Kidney capillary endothelial cell (primary cell): ENCODE measurements at regions not wholly inside any gene's neighbourhood (a gene's known extent, or its start where the extent isn't known, plus 50 kb on each side); places are given as distances from the start of the nearest gene placed in this dataset.

Experiments used
- DNase-seq: peaks from one replicate; pipeline ENCODE4 v3.0.0-alpha.2; 2018; ENCODE audit warnings: low spot score

DNA sequence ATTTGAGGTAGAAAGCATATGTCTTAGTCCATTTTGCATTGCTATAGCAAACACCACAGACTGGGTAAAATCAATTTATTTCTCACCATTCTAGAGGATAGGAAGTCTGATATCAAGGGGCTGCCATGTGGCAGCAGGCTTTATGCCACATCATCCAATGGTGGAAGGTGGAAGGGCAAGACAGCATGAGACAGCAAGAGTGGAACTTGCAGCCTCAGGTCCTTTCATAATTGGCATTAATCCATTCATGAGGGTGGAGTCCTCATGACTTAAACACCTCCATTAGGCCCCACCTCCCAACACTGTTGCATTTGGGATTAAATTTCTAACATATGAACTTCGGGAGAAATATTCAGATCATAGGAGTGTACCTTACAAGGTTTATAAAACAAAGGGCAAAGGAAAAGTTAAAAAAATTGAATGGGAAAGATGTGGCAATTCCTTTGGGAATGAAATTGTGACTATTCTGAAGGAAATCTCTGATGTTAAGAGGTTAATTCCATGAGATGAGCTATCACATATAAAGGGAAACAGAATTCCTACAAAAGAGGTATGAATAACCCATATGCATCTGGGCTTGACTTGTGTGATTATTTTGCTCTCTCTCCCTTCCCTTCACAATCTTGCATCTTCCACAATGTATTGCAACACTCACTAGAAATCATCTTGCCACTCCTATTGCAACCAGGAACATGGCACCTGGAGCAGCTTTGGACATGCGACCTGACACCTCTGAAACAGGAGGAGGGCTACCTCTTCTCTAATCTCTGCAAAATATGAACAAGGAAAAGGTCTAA, 507.8 kb downstream of the EPHA4 start:
- no peak for DNase-seq

DNA sequence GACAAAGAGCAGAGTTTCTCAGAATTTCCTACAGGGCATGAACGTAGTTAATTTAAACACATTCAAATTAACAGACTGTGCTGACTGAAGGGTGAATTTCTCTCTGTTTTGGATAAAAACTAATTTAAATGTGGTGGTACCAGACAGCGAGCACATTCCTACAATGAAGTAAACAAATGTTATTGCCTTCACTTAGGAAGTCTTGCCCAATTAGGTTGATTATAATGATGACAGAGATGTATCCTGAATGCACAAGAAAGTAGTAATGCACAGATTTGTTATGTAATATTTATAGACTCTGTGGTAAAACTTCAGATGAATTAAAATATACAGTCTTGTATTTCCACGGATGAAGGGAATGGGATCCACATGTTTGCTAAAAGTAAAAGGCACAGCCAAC, 507.2 kb downstream of the EPHA4 start:
- DNase-seq: no peak

DNA sequence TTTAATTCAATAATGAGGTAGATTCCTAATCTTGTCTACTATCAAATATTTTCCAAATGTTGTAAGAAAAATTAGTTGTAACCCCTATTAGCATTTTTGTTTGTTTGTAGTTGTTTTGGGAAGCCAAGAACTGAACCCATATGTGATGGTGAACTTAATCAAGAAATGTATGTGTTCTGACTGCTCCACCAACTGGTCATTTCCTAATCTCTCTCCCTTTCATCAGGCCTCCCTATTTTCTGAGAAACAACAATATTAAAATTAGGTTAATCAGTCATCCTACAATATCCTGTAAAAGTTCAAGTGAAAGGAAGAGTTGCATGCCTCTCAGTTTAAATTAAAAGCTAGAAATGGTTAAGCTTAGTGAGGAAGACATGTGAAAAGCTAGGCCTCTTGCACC, 504.0 kb downstream of the EPHA4 start:
- DNase-seq: no peak

DNA sequence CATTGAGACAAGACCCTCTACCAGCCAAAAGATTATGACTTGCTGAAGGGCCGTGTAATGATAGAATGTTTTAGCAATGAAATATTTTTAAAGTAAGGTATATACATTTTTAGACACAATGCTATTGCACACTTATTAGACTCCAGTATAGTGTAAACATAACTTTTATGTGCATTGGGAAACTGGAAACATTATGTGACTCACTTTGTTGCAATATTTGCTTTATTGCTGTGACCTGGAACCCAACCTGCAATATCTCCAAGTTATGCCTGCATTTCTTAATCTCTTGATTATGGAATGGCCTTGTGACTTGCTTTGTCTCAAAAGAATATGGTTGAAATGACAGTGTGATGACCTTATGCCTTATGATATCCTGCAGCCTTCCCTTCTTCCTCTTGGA, 502.0 kb downstream of the EPHA4 start:
- no peak for DNase-seq

DNA sequence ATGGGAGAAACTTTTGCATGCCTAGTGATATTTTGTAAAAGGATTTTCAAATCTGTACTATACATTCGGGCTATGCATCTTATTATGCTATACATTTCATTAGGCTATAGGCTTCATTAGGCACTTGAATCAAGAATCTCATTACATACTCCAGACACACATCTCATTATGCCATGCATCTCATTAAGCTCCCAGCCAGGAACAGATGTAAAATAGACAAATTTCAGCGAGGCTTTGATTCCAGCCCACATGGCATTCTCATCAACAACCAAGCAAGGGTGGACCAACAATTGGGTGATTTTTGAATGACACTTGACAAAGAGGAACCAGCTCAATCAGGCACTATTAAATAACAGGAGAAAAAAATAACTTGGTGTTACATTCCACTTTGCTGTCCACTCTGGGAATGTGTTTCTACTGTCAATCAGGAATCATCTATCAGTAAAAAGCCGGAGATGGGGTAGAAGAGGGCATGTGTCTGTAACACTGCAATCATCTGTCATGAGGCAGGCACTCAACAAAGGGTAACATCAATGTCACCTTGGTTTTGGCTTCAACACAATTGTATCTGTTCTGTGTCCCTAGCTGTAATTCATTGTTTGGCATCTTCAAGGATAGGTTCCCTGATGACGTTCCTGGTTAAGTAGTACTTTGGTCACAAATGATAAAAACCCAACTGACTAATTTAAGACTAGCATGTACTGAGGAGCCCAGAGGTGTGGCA, 498.6 kb downstream of the EPHA4 start:
- no peak for DNase-seq

DNA sequence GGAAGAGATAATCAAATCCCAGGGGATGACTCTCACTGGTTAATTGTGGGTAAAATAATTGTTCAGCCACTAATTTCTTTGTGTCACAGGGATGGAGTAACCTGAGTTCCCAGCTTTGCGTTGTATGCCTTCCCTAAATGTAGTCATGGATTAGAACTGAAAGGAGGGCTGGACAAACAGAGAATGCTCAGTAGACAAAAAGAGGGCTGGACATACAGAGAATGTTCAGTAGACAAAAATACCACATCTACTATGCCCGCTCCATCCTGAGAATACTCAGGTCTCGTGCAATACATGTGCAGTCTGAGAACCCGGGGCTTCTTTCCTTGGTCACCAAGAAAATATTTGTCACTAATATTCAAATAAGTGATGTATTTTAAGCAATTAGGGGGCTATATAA, 497.9 kb downstream of the EPHA4 start:
- DNase-seq: no peak

DNA sequence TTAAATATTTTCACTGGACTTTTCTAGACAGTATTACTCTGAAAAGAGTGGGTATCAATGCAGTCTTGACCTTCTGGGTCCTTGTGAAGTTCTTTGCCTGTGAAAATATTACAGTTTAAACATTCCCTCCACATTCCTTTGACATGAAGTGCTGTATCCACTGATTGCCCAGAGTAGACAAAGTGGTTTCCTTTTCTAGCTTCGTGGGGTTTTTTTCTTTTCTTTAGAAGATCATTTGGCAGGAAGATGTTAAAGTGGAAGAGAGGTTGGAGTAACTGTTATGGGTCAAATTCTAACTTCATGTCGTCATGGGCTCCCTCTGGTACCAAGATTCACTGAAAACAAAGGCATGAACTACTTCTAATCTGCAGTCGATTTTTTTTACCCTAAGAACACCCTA, 496.9 kb downstream of the EPHA4 start:
- no peak for DNase-seq

DNA sequence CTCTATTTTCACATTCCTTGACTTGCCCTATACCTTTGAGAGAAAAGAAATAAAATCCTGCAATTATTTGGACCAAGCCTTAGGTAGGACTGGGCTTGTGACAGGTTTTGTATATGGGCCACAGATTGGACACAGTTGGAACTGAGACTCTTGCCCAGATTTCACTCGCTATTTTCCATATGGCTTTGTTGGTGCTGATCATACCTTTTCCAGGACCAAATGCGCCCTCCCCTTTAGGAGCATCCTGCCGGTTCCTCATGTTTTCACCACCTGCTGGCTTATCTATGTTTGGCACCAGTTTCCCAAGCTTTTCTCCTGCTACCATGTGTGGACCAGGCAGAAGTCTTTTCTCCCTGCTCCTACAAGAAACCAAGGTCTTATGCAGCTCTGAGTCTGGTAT, 494.9 kb downstream of the EPHA4 start:
- no peak for DNase-seq

DNA sequence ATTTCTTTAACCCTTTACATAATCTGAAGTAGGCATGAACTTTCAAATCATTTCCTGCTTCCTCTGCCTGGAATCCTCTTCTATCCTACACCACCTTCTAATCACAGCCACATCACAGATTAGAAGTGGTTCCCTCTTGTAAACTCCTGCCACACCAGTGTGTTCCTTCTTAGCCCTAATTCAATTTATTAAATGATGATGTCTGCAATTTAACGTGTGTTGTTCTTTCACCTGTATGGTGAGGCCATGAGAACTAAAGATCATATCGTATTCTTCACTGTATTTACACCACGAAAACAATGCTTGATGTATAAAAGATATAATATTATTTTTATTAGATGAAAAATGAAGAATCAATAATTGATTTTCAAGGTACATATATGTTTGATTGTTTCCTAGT, 494.3 kb downstream of the EPHA4 start:
- no peak for DNase-seq

DNA sequence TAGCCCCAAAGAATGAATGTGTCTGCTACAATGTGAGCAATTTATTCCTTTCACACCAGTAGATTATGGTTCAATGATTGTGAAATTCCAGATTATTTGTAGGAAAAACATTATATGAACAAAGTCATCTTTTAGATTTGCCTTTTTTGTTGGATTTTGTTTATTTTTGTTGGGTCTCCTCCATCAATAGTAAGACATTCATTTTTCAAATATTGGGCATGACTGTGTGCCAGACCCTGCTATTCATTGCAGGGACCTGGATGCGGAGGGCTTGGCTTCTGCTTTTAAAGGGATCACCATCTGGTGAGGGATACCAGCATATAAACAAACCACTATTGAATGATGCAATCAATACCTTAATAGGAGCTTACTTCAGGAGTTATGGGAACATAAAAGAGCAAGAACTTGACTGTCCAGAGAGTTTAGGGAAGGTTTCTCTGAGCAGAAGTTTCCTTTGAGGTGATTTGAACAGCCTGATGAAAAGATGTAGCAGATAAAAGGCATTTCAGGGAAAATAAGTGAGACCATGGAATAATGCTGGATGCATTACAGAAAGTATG, 486.7 kb downstream of the EPHA4 start:
- DNase-seq: no peak

DNA sequence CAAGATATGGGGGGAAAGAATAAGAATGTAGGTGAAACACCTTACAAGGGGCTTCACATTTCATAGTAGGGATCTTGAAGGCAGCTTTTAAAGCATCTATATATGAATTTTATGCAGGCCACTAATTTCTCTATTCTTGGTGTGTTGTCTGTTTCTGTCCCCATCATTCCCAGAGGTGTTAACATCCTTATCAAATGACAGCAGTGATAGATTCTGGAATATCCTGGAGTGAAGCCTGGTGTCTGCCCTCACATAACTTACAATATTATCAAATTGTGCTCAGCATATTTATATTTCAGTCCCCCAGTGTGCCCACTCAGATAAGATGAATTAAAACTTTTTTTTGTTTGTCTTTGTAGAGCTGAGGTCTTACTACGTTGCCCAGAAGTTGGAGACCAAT, 486.2 kb downstream of the EPHA4 start:
- DNase-seq: no peak

DNA sequence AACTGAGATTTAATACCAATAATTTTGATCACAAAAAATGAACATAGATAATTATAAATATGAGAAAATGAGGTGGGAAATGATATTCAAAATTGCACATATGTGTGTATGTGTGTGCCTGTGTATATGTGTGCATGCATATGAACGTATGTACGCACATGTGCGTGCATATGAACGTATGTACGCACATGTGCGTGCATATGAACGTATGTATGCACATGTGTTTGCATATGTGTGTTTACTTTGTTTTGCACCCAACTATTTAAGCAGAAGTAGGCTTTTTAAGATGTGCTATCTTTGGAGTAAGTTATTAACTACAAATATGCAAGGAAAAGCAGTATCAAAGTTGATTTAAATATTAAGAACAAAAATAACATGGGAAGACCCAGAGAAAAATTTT, 484.3 kb downstream of the EPHA4 start:
- no peak for DNase-seq

DNA sequence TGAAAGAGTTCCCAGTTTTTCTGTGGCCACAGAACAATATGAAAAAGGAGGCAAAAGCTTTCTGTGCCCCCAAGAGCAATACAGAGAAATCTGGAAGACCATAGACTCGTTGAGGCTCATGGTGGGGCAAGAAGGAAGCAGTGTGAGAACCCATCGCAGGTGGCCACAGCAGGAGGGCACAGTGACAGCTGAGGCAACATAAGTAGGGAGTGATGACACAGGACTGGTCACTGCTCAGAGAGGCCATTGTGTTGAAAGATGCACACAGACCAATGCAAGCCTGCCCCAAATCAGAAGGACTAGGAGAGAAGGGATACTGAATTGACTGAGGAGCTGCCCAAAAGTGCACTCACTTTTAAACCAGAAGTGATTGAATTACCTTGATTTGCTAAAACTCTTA, 483.6 kb downstream of the EPHA4 start:
- DNase-seq: peak; percentile 7

DNA sequence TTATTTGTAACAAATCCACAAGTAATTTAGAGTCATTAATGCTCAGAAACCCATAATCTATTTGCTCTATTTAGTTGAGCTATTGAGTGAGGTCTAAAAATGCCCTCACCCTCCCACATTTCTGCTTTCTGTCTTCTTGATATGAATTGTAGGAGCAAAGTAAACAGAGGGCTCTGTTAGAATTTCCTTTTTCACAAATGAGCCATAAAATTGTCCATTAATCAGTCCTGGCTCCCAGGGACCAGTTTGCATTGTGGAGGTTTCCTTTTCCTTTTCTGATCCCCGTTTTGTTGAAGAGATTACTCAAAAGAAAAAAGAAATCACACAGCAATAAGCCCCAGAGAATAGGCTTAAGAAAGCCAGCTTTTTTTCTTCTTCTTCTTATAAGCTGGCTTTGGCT, 476.7 kb downstream of the EPHA4 start:
- DNase-seq: no peak

DNA sequence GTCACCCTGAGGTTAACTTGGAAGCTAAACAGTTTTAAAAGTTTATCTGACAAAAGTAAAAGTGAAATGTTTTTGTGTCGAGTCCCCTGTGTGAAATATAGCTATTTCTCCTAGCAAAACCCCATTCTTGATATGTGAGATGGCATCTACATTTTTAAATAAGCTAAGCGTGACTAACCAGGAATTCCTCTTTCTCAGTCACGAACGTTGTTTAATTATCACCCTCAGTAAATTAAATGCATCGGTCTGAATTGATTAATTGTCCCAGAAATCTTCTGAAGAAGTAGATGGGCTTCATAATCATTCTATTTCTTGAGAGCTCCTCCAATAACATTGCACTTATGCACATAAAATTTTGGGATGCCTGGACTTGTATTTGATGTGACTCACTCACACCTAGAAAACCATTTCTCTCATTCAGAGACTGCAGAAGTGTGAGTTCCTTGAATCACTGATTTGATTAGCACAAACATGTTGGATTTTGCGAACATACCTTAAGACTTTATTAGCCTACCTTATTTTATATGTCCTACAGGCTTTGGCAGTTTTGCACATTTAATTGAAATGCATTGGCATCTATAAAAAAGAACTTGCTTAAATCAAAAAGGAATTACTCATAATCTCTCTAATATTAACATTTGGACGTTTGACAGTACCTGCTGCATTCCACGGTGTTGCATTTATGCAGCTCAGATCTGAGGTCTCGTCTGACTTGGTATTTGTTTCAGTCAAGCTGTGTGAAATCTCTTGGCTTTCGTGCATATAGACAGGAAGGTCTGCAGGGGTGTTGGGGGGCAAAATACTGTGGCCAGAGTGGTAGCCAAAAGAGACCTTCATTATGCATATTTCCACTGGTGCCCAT, 475.2 kb downstream of the EPHA4 start:
- no peak for DNase-seq

DNA sequence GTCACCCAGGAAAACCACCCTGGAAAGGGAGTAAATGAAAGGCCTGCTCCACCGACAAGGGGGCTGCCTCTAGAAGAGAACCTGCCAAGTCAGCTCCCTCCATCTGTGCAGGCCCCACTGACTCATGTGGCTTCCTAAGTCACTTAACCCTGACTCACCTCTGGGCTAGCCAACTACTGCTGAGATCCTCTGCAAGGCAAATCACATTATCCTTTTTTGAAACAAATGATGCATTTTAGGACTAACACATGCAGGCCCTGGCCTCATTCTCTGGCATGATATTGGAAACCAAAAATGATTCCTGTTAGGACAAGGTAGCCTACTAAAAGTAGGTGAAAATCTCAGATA, 474.6 kb downstream of the EPHA4 start:
- DNase-seq: peak; percentile 50

DNA sequence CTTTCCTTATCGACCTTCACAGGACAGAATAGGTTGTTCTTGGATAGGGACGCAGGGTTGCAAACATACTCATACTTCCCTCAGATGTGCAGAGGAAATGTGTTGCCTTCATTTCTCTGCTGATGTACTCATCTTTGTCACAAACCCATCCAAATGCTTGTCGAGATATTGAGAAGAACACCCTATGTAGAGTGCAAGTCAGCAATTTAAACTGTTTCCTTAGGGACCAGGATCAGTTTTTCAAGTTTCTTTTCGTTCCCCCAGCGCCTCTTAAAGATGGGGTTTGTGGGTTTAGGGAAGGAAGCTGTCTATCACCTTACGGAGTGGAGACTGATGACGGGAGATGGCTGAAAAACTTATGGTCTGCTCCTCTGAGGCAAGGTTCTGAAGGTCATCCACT, 474.2 kb downstream of the EPHA4 start:
- DNase-seq: no peak

DNA sequence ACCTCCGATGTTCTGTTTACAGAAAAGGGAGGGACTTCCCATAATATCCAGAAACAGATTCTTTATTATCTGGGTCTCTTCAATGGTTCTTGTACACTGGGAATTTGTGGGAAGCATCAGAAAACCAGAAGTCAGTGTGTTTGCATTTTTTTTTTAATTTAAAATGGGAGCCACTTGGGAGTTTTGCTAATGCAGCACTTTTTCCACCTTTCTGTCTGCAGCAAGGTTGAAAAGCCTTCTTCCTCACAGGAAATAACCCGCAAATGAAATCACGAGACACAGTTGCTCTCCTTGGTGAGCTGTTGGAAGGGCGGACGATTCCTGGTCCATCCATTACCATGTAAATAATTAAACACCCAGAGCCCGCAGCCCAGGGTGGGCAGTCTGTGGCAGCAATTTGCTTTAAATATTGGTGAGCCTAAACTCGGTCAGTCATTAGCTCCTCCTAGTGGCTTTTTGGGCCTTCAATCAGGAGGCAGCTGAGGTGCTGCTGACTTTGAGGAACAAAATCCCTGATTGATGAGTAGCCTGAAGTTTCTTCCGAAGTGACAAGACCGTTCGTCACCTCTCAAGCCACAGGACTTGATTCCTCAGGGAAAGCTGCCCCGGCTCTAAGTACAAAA, 471.5 kb downstream of the EPHA4 start:
- no peak for DNase-seq

DNA sequence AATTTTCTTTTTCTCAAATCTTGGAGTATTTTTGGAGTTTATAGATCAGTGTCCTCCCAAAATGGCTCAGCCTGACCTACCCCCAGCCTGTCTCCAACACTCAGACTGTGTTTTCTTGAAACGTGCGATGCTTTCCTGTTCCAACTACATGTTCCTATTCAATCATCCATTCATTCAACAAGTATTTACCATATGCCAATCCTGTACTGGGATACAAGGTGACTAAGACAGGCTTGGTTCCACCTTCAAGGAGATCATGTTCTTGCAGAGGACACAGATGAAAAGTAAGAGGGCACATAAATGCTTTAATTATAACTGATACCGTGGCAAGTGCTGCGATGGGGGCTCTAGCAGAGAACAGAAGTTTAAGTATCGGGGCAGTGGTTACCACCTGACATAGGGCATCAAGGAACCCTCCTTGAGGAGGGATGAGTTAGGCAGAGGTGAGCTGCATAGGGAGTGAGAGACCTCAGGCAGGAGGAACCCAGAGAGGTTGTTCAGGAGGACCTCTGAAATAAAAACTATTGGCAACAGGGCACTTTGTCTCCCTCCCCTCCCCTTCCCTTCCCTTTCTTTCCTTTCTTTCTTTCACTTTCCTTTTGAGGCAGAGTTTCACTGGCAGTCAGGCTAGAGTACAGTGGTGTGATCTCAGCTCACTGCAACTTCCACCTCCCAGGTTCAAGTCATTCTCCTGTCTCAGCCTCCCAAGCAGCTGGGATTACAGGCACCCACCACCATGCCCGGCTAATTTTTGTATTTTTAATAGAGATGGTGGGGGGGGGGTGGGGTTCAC, 469.0 kb downstream of the EPHA4 start:
- no peak for DNase-seq

DNA sequence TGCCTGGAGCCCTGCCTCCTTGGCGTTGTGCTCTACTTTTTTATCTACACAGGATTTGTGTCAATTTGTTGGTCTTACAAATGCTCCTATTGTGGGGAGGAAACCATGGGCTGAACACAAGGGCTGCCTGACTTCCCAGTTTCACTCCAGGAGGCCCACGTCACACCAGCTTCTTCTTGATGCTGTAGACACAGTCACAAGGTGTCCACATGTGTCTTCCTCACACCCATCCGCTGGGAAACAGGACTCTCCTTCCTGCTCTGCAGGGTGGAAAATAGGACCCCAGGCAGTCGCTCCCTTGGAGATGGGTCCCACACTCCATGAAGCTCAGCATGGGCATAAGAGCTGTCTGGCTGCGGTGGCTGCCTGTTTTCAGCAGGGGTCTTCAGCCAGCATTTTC, 468.2 kb downstream of the EPHA4 start:
- DNase-seq: no peak

DNA sequence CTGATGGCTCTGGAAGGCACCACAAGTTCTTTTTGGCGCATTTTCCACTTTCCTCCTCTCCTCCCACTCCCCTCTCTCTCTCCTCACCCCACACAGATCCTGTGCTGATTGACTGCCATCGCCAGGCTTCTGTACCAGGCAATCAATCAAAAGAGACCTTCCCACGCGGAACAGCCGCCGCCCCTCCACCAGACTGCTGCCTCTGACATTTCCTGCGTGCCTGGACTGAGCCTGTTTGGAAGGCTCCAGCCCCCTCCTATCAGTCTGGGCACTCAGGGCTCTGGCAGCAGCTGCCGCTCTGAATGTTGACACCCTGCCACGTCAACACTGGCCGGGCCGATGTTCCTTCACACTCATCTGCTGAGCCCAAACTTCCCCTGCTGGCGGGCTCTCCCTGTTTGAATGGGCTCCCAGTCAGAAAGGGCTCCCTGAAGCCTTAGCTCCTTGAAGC, 467.7 kb downstream of the EPHA4 start:
- DNase-seq: peak; percentile 9
